ENCODE measurements at regions not wholly inside any gene's neighbourhood (a gene's known extent, or its start where the extent isn't known, plus 50 kb on each side); places are given as distances from the start of the nearest gene placed in this dataset.

GRCh38 chr2:66665124-66665984 is 230.4 kb downstream of the MEIS1 start:
- Mint-ChIP-seq H3K27me3 (no peaks in the 10 kb centered on the region), H3K4me1 (no peaks in the 10 kb centered on the region), H3K27ac (no peak overlapping the region), H3K9me3 (ENCODE audit: insufficient read depth) (no peaks in the 10 kb centered on the region), H3K4me3 (no peak overlapping the region)
- H3K4me1 ChIP-seq (ENCODE audit: control insufficient read depth in 2 of 2, insufficient read depth in 2 of 2, low read length in 2 of 2) = no peaks in the 10 kb centered on the region
- no peak overlapping the region for H3K4me2 ChIP-seq (replicated peaks; ENCODE audit: low read depth, low read length, poor library complexity, severe bottlenecking)
- 35% methylated on average over 4 of the region's 5 CpGs for WGBS (ENCODE audit: insufficient coverage)
- H3K9ac ChIP-seq (ENCODE audit: low read length) = no peak overlapping the region
- POLR2A ChIA-PET = no interaction called here
- H3K36me3 ChIP-seq (replicated peaks in 1 of 2; ENCODE audit: control extremely low read depth in 1 of 2, control insufficient read depth in 1 of 2, extremely low read depth in 1 of 2, insufficient read depth in 2 of 2, low read length in 1 of 2) = no peaks in the 10 kb centered on the region
- H2AFZ ChIP-seq (ENCODE audit: insufficient read depth, low read depth, low read length, poor library complexity, severe bottlenecking) = no peak overlapping the region
- DNase-seq = no peak
- no peak overlapping the region for H3K4me3 ChIP-seq (ENCODE audit: control extremely low read depth in 1 of 5, extremely low read depth in 1 of 5, insufficient read depth in 1 of 5, low read depth in 2 of 5, low read length in 4 of 5)
- TF ChIP-seq CTCF (IDR thresholded peaks at IDR 0.05) (no peak), EZH2 (IDR thresholded peaks at IDR 0.05; ENCODE audit: borderline replicate concordance, insufficient read depth, low read depth, low read length, poor library complexity, severe bottlenecking) (no peak)
- no peak overlapping the region for H3K27ac ChIP-seq (ENCODE audit: low read length in 2 of 2)
- H3K79me2 ChIP-seq (ENCODE audit: control insufficient read depth, insufficient read depth, low read length) = no peaks in the 10 kb centered on the region
- intact Hi-C loops (cut with micrococcal nuclease) = no loop called here
- ATAC-seq (ENCODE audit: low read depth) = no peak
- CTCF ChIA-PET = interaction anchor here (0.7 kb wide), 1 partner anchor 63 kb away, joined by 3 read pairs; no protein-coding TSS in a partner anchor
- peaks cover 0 to 13% (median 0%) of the 10 kb centered on the region in 3 donors for H3K9me3 ChIP-seq (ENCODE audit: control extremely low read depth in 1 of 3, control insufficient read depth in 2 of 3, insufficient read depth in 1 of 3, low read length in 2 of 3)
- no peaks in the 10 kb centered on the region for H4K20me1 ChIP-seq (ENCODE audit: control insufficient read depth, insufficient read depth, low read length, poor library complexity, severe bottlenecking)
- no peaks in the 10 kb centered on the region for H3K27me3 ChIP-seq (replicated peaks in 1 of 4; ENCODE audit: control extremely low read depth in 1 of 4, control insufficient read depth in 3 of 4, insufficient read depth in 4 of 4, low read length in 3 of 4)

GRCh38 chr2:66667301-66667700 is 232.4 kb downstream of the MEIS1 start:
- DNase-seq = no peak
- Histone ChIP-seq H2AFZ (ENCODE audit: insufficient read depth, low read depth, low read length, poor library complexity, severe bottlenecking) (no peak overlapping the region), H3K27me3 (replicated peaks in 1 of 4; ENCODE audit: control extremely low read depth in 1 of 4, control insufficient read depth in 3 of 4, insufficient read depth in 4 of 4, low read length in 3 of 4) (no peaks in the 10 kb centered on the region), H4K20me1 (ENCODE audit: control insufficient read depth, insufficient read depth, low read length, poor library complexity, severe bottlenecking) (no peaks in the 10 kb centered on the region), H3K79me2 (ENCODE audit: control insufficient read depth, insufficient read depth, low read length) (no peaks in the 10 kb centered on the region), H3K9me3 (ENCODE audit: control extremely low read depth in 1 of 3, control insufficient read depth in 2 of 3, insufficient read depth in 1 of 3, low read length in 2 of 3) (peaks cover 0 to under 1% (median 0%) of the 10 kb centered on the region in 3 donors), H3K4me3 (ENCODE audit: control extremely low read depth in 1 of 5, extremely low read depth in 1 of 5, insufficient read depth in 1 of 5, low read depth in 2 of 5, low read length in 4 of 5) (no peak overlapping the region), H3K36me3 (replicated peaks in 1 of 2; ENCODE audit: control extremely low read depth in 1 of 2, control insufficient read depth in 1 of 2, extremely low read depth in 1 of 2, insufficient read depth in 2 of 2, low read length in 1 of 2) (no peaks in the 10 kb centered on the region), H3K4me1 (ENCODE audit: control insufficient read depth in 2 of 2, insufficient read depth in 2 of 2, low read length in 2 of 2) (no peaks in the 10 kb centered on the region), H3K4me2 (replicated peaks; ENCODE audit: low read depth, low read length, poor library complexity, severe bottlenecking) (no peak overlapping the region), H3K27ac (ENCODE audit: low read length in 2 of 2) (no peak overlapping the region), H3K9ac (ENCODE audit: low read length) (no peak overlapping the region)
- ATAC-seq (ENCODE audit: low read depth) = no peak
- no peak overlapping the region for H3K4me3 Mint-ChIP-seq
- H3K27me3 Mint-ChIP-seq = no peaks in the 10 kb centered on the region
- H3K27ac Mint-ChIP-seq = no peak overlapping the region
- no peaks in the 10 kb centered on the region for H3K9me3 Mint-ChIP-seq (ENCODE audit: insufficient read depth)
- POLR2A ChIA-PET = no interaction called here
- no peak for TF ChIP-seq CTCF (IDR thresholded peaks at IDR 0.05)
- no peak for TF ChIP-seq EZH2 (IDR thresholded peaks at IDR 0.05; ENCODE audit: borderline replicate concordance, insufficient read depth, low read depth, low read length, poor library complexity, severe bottlenecking)
- H3K4me1 Mint-ChIP-seq = no peaks in the 10 kb centered on the region
- CTCF ChIA-PET = no interaction called here
- no CpG with 5 or more reads among the region's 4 CpGs for WGBS (ENCODE audit: insufficient coverage)
- intact Hi-C loops (cut with micrococcal nuclease) = no loop called here
